Fibroblast of the conjunctiva (primary cell): ENCODE measurements at regions not wholly inside any gene's neighbourhood (a gene's known extent, or its start where the extent isn't known, plus 50 kb on each side); places are given as distances from the start of the nearest gene placed in this dataset.
A peak's percentile ranks its signal among the peaks of the same experiment; 100 is the strongest.

ENCODE experiments used
- DNase-seq: peaks from one replicate; pipeline ENCODE4 v3.0.0-alpha.2; 2010; ENCODE audit warnings: low read depth

DNA sequence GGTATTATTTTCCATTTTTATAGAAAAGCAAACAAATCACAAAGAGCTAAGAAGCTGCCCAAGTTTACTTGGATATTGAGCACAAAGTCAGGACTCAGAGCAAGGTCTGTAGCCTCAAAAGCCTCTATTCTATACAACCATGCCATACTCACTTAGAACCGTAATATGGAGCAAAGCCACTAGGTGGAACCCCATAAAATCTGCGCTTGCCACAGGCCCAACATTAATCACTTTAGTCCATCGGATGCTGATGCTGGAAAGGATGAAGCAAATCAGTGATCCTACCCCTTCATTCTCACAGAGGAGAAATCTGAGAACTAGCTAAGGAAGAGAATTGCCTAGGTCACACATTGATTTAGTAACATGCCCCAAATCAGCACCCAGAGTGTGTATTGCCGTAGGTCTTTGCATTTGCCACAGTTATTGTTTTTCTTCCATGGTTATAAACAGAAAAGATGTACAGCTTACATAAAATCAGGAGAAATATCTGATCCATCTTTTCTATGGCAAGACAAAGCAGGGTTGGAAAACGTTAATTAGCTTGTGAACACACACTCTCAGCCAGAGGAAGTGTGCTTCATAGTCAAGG, 56.7 kb upstream of the RAB38 start:
- peak; percentile 24 for DNase-seq

DNA sequence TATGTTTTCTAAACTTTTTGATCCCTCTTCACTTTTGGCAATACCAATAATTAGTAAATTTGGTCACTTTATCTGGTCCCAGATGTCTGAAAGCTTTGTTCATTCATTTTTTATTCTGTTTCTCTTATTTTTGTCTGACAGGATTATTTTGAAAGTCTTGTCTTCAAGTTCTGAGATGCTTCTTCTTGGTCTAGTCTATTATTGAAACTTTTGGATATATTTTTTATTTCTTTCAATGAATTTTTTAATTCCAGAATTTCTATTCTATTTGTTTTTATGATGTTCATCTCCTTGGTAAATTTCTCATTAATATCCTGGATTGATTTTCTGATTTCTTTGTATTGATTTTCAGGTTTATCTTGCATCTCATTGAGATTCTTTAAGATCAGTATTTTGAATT, 54.1 kb upstream of the RAB38 start:
- no peak for DNase-seq
